Fibroblast of skin of back (primary cell): ENCODE measurements at regions not wholly inside any gene's neighbourhood (a gene's known extent, or its start where the extent isn't known, plus 50 kb on each side); places are given as distances from the start of the nearest gene placed in this dataset.

Experiments used
- DNase-seq: peaks from one replicate; pipeline ENCODE4 v3.0.0-alpha.2; 2013

GRCh38 chr12:107406932-107407331, 278.7 kb upstream of the PWP1 start:
- DNase-seq: no peak

- peak; percentile 96 for DNase-seq
These were observed 273.6 kb upstream of the PWP1 start for GRCh38 chr12:107411792-107412535.

- DNase-seq: peak; percentile 93
These were observed 270.5 kb upstream of the PWP1 start for GRCh38 chr12:107415071-107415470.

GRCh38 chr12:107415834-107416233, 269.8 kb upstream of the PWP1 start:
- peak; percentile 81 for DNase-seq

GRCh38 chr12:107417004-107417403, 268.6 kb upstream of the PWP1 start:
- DNase-seq: no peak

GRCh38 chr12:107418981-107419380, 266.6 kb upstream of the PWP1 start:
- no peak for DNase-seq

GRCh38 chr12:107423531-107423930, 262.1 kb upstream of the PWP1 start:
- no peak for DNase-seq

- no peak for DNase-seq
These were observed 256.4 kb upstream of the PWP1 start for GRCh38 chr12:107429006-107429705.

GRCh38 chr12:107431942-107432341, 253.7 kb upstream of the PWP1 start:
- no peak for DNase-seq

- no peak for DNase-seq
These were observed 250.5 kb upstream of the PWP1 start for GRCh38 chr12:107435072-107435471.

- DNase-seq: no peak
These were observed 250.1 kb upstream of the PWP1 start for GRCh38 chr12:107435520-107435919.

- peak; percentile 86 for DNase-seq
These were observed 249.2 kb upstream of the PWP1 start for GRCh38 chr12:107436376-107436775.

GRCh38 chr12:107436836-107437235, 248.8 kb upstream of the PWP1 start:
- DNase-seq: no peak

GRCh38 chr12:107437954-107438353, 247.6 kb upstream of the PWP1 start:
- DNase-seq: no peak

- no peak for DNase-seq
These were observed 246.4 kb upstream of the PWP1 start for GRCh38 chr12:107439026-107439738.

GRCh38 chr12:107440606-107441005, 245.0 kb upstream of the PWP1 start:
- no peak for DNase-seq

GRCh38 chr12:107441665-107442300, 243.8 kb upstream of the PWP1 start:
- peak; percentile 64 for DNase-seq

- DNase-seq: peak; percentile 11
These were observed 243.1 kb upstream of the PWP1 start for GRCh38 chr12:107442326-107442987.

GRCh38 chr12:107443320-107444090, 242.1 kb upstream of the PWP1 start:
- no peak for DNase-seq

GRCh38 chr12:107444771-107445170, 240.8 kb upstream of the PWP1 start:
- DNase-seq: no peak

- no peak for DNase-seq
These were observed 239.1 kb upstream of the PWP1 start for GRCh38 chr12:107446476-107446875.

GRCh38 chr12:107447336-107447735, 238.3 kb upstream of the PWP1 start:
- DNase-seq: no peak
